ENCODE measurements at regions not wholly inside any gene's neighbourhood (a gene's known extent, or its start where the extent isn't known, plus 50 kb on each side); places are given as distances from the start of the nearest gene placed in this dataset.

- DNase-seq = no peak
Measured at GRCh38 chr4:24417206-24417605, 167.1 kb downstream of the DHX15 start.

DNA sequence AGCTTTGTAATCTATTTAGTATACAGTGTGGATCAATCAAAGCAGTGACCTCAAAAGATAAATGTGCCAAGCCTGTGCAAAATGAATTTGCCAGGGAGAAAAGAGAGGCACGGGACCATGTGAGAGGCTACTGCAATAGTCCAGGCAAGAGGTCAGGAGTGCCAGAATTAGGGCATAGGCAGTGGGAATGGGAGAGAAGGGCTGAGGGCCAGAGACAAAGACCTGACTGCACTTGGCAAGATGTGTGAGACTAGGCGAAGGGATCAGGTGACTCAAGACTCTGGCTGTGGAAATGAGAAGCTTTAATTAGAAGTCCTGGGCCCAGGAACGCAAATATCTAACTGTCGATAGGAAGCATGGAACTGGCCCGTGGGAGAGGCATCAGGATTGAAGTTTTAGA, 168.1 kb downstream of the DHX15 start:
- DNase-seq = no peak

GRCh38 chr4:24413311-24413784, 171.0 kb downstream of the DHX15 start:
- DNase-seq = no peak

- no peak for DNase-seq
Measured at GRCh38 chr4:24411806-24412205, 172.5 kb downstream of the DHX15 start.

GRCh38 chr4:24411299-24411698, 173.1 kb downstream of the DHX15 start:
- no peak for DNase-seq

GRCh38 chr4:24408640-24409039, 175.7 kb downstream of the DHX15 start:
- DNase-seq = no peak

DNA sequence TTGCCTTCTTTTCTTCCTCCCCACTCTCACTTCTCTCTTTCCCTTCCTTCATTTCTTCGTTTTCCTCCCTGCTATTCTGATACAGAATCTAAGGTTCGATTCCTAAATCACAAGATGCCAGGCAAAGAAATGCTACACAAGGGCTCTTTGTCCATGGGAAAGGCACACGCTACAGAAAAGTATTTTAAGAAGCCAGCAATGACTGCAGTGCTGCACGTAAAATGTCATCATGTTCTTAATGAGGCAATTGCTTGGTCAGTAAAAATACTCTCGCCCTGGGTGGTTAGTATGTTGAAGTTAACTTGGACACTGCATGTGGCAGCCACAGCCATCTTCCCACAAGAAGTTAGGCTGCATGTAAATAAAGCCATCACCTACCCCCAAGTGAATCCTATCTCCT, 178.4 kb downstream of the DHX15 start:
- no peak for DNase-seq

DNA sequence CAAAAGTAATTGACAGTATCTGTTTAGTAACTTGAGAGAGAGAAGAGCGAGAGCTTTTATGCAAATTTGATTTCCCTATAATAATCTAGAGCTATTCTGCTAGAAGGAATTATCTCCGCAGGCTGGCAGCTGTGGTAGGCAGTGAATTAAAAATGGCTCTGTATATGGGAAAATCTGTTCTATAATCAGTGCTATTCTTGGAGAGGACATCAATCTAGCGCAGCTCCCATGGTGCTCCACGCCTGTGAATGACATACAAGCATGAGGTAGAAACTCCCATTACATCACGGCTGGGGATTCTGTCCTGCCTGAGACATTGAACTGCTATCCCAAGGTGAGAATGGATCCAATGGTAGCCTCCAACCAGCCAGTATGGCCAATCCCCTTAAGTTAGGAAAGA, 179.0 kb downstream of the DHX15 start:
- no peak for DNase-seq

DNA sequence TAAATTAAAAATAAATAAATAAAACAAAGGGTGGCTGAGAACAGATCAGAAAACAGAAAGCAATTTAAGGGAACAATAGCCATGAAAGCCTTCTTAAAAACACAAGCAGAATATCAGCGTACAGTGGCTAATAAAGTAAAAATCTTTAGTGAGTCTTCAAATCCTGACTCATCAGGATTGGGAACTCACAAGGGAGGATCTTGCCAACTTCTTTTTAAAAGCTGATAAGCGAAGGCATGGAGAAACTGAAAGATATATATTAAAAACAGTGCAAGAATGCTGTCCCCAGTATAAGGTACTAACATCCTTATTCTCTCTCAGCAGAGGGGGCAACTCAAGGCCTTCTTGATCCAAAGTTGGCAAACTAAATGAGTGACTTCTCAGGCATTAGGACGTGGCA, 180.1 kb downstream of the DHX15 start:
- DNase-seq = no peak

DNA sequence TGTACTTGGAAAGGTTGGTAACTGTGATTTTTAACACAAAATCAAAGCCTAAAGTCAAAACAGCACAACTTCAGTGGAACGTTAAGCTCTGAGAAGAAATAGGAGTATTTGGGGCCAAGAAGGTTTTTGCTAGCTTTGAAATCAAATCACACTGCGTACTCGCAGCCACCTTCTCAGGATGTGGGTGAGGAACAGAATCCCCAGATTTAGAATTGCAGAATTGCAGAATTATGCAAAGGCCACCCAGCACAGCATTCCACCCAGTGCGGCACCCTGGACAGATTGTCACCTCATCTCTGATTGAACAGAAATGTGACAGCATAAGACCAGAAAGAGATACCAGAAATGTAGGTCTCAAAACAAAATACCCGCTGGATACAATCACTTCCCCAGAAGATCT, 181.1 kb downstream of the DHX15 start:
- no peak for DNase-seq

GRCh38 chr4:24400537-24400936, 183.8 kb downstream of the DHX15 start:
- DNase-seq = no peak

GRCh38 chr4:24396988-24397387, 187.4 kb downstream of the DHX15 start:
- no peak for DNase-seq

DNA sequence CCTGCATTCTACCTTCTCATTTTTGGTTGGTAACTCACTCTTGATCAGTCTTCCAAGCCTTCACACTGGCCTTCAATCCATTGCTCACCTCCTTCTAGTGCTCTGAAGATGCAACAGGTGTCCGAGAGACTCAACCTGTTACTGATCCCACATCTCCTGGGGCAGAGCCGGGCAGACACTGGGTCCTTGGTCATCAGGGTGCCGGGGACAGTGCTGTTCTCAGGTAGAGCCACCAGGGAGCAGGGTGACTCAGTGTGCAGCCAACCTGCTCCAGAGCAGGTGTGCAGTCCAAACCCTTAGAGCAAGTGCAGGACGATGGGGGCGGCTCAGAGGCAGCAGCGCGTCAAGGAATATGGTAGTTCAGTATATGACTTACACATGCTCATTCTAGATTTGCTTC, 188.4 kb downstream of the DHX15 start:
- DNase-seq = no peak

DNA sequence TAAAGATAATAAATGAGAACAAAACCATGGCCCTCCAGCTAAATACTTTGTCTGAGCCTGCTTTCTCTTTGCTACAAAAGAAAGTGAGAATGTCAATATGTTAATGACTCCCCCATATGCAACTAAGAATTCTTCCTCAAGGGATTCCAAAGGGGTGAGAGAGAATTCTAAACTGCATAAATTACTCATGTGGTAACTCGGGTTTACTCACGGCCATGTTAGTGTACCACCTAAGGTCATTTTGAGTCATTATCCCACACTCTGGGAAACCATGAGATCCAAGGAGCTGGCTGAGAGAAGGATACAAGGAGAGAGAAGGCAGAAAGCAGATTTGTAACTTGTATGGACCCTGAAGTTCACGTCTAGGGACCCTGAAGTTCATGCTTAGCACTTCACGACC, 190.3 kb downstream of the DHX15 start:
- no peak for DNase-seq

DNA sequence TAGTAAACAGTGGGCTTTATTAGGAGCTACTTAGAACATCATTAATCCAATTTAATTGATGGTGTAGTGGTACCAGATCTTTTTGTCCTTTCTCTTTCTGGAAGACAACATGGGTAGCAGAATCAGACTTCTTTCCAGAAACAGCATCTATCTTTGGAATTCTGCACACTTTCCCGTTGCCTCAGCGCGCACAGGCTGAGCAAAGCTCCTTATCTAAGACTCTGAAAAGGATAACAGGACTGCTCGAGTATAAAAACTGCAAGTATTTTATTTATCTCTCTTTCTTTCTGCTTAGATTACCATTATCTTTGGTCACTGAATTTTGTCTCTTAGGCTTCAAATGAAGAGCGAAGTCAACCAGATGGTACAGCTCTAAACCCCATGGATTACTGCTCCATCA, 191.7 kb downstream of the DHX15 start:
- no peak for DNase-seq

DNA sequence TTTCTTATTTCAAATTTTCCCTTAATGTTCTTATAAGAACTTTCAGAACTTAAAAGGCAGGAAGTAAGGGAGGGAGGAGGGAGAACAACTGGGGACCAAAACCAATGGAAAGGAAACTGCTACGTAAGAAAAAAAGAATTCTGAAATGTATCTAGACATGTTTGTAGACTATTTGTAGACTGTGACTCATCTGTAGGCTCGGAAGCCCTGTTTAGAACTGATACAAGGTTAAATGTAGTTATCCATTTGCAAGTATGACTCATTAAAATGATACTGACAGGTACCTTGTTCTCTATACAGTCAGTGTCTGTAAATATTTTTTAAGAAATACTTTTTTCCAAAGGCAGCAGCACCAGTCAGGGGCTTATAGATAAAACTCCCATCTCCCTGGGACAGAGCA, 202.0 kb downstream of the DHX15 start:
- DNase-seq = no peak

DNA sequence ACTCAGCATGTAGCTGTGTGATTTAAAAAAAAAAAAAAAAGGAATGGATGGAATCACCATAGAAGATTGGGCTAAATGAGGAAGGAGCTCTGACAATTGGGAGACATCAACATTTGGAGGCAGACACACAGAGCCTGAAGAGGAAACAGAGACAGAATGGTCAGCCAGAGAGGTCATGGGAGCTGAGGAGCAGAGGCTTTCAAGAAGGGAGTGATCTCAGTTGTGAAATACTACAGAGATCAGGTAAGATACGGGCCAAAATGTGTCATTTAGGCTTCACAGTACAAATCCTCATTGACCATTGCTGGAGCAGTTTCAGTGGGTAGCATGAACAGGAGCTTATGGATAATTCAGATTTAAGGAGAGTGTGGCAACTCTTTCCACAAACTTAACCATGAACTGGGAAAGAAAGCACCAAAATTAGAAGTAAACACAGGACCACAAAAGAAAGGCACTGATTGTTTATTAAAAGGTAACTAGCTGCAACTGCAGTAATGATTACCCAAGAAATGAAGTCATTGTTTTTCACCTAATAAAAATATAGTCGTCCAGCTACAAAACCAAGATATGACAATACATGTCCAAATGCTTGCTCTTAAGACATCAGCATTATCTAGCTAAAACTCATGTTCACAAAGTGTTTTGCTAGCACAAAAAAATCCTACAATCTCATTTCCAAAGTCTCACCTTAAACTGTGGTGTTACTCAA, 203.2 kb downstream of the DHX15 start:
- no peak for DNase-seq

DNA sequence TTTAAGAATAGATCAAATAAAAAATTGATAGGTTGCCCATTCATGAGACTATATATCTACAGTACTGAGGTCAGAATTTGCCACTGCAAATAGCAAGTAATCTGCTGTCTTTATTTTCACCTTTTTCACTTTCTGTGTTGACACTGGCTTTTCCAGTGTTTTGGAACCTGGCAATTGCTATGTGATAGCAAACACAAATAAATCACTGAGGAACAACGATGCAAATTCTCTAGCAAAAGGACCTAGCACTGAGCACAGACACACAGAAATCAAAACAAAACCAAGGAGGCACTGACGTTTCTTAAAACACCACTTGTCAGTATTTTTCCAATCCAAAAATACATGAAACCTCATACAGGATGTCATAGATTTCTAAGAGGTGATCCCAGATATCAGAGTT, 210.7 kb downstream of the DHX15 start:
- no peak for DNase-seq

DNA sequence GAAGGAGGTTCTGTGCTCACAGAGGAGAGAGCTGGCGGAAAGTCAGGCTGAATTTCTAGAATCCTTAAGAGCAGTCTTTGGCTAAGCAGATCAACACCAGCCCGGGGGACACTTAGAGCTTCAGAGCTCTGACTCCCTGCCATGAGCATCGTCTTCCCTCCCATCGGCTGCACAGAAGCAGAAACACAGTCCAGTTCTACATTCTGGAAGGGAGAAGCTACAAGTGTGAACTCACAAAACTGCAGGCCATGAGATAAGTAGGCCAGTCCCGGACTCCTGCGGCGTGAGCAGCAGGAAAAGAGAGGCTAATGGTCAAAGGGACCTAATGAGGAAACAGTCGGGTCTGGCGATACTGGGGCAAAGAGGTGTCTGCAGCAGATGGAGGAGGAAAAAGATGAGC, 211.5 kb downstream of the DHX15 start:
- no peak for DNase-seq

DNA sequence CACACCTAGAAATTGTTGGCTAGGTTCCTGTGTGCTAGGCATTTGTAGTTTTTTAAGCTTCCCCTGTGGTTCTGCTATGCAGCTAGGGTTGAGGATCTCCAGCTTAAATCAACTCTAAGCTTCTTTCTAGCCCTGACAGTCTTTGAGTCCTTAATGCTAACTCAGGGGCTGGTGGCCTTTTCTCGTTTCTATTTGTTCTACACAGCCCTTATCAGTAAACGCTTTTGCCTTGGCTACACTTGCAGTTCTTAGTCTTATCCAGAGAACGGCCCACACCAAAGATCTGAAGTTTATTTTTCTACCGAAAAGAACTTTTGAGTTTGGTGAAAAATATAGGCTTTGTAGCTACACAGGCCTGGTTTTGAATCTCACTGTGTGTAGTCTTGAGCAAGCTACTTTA, 212.0 kb downstream of the DHX15 start:
- DNase-seq = no peak

- no peak for DNase-seq
Measured at GRCh38 chr4:24370421-24370820, 213.9 kb downstream of the DHX15 start.

DNA sequence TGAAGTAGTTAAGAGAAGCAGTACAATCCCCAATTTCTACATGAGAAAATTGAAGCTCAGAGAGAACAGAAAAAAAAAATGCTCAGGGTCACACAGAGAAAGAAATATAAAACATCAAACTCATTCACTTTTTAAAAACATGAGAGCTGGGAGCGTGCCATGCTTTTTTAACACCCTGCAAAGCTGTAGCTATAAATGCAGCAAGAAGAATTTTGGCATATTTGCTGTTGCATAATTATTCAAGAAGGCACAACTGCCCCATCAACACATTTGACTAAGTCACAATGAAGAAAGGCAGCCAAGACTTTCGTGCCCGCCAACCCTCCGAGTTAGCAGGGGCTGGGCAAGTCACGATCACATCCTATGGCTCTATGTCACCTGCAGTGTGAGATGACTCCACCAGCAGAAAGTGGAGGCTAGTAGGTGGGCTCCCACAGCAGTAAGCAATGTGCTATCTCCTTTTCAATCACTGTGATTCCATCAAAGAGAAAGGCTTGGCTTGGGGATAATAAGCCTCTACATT, 214.8 kb downstream of the DHX15 start:
- no peak for DNase-seq

GRCh38 chr4:24368801-24369200, 215.6 kb downstream of the DHX15 start:
- no peak for DNase-seq

DNA sequence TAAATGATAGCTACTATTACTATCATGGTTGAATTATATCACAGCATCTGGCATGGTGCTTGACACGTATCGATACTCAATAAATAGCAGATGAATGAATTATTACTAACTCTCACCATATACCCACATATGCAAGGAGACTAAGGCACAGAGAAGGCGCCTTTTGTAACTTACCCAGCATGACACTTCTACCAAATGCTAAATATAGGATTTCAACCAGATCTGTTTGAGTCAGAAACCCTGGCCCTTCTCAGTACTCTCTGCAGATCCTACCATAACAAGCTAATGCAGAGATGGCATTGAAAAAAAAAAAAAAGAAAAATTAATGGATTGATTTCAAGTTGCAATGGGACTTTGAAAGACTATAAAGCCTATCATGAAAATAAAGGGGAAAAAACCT, 219.5 kb downstream of the DHX15 start:
- DNase-seq = no peak

- no peak for DNase-seq
Measured at GRCh38 chr4:24364249-24364648, 220.1 kb downstream of the DHX15 start.

Measured in DMS79 (cell line).